Endothelial cell of umbilical vein (primary cell): ENCODE measurements at regions not wholly inside any gene's neighbourhood (a gene's known extent, or its start where the extent isn't known, plus 50 kb on each side); places are given as distances from the start of the nearest gene placed in this dataset.

Experiments used
- CTCF ChIP-seq, 2 donors: IDR thresholded peaks; 1 replicate in 1 of 2; 2 replicates in 1 of 2; pipeline ENCODE4 v1.5.1; 2011; ENCODE audit warnings: low read length in 2 of 2, mild to moderate bottlenecking in 2 of 2, moderate library complexity in 2 of 2, control low read depth in 1 of 2, inconsistent platforms in 1 of 2, low read depth in 1 of 2; ENCODE audit not compliant: insufficient read depth in 1 of 2; ENCODE audit errors: extremely low read depth in 1 of 2
- EZH2 ChIP-seq: IDR thresholded peaks from 2 replicates; pipeline ENCODE4 v1.6.1; 2012; ENCODE audit warnings: borderline replicate concordance, low read depth, mild to moderate bottlenecking, moderate library complexity, low read length, inconsistent platforms; ENCODE audit not compliant: severe bottlenecking
- FOS ChIP-seq: IDR thresholded peaks from 2 replicates; pipeline ENCODE4 v1.6.1; 2011; ENCODE audit warnings: mild to moderate bottlenecking, low read length, moderate library complexity, borderline replicate concordance; ENCODE audit not compliant: insufficient read depth
- JUN ChIP-seq: IDR thresholded peaks from 2 replicates; pipeline ENCODE4 v1.6.1; 2011; ENCODE audit warnings: borderline replicate concordance, low read depth; ENCODE audit not compliant: insufficient read length, insufficient read depth
- POLR2A ChIP-seq: IDR thresholded peaks from 2 replicates; pipeline ENCODE4 v1.6.1; 2012; ENCODE audit warnings: low read depth, mild to moderate bottlenecking, control low read depth, low read length
- POLR2AphosphoS5 ChIP-seq: IDR thresholded peaks from 2 replicates; pipeline ENCODE4 v1.6.1; 2012; ENCODE audit warnings: low read depth, mild to moderate bottlenecking, control low read depth, low read length, moderate library complexity; ENCODE audit not compliant: insufficient read depth

GRCh38 chr21:38196036-38196435 lies 60.8 kb upstream of the KCNJ15 start:
- no peak for TF ChIP-seq CTCF (IDR thresholded peaks at IDR 0.05; ENCODE audit: extremely low read depth in 1 of 2, insufficient read depth in 1 of 2, low read depth in 1 of 2, low read length in 2 of 2)
- no peak for TF ChIP-seq EZH2
- TF ChIP-seq POLR2A: no peak
- no peak for TF ChIP-seq JUN
- no peak for TF ChIP-seq FOS
- TF ChIP-seq POLR2AphosphoS5: no peak
